Large intestine (tissue), 3 donors: ENCODE measurements at regions not wholly inside any gene's neighbourhood (a gene's known extent, or its start where the extent isn't known, plus 50 kb on each side); places are given as distances from the start of the nearest gene placed in this dataset.
"Not testable (repeated sequence)": the region's sequence is repeated elsewhere in the genome, so short reads cannot be mapped to it uniquely, and the experiment has no call there.

Experiments
- DNase-seq, 2 donors: peaks; one replicate each; pipeline versions ENCODE4 v3.0.0 to v3.0.0-alpha.2; 2013
- H3K27ac ChIP-seq: one replicate; pipeline ENCODE4 v1.5.1; 2013; ENCODE audit warnings: low read length
- H3K27me3 ChIP-seq: 2 replicates; pipeline ENCODE4 v1.6.1; 2013; ENCODE audit warnings: low read length; ENCODE audit not compliant: control insufficient read depth, insufficient read depth
- H3K36me3 ChIP-seq: 2 replicates; pipeline ENCODE4 v1.6.1; 2013; ENCODE audit warnings: low read length; ENCODE audit not compliant: control insufficient read depth, insufficient read depth
- H3K4me1 ChIP-seq: one replicate; pipeline ENCODE4 v1.6.1; 2013; ENCODE audit warnings: low read length; ENCODE audit not compliant: control insufficient read depth, insufficient read depth
- H3K4me3 ChIP-seq: one replicate; pipeline ENCODE4 v1.5.1; 2013; ENCODE audit warnings: low read length
- H3K9me3 ChIP-seq: one replicate; pipeline ENCODE4 v1.6.1; 2013; ENCODE audit warnings: mild to moderate bottlenecking, low read depth, low read length, moderate library complexity; ENCODE audit not compliant: control insufficient read depth
- WGBS: methylation state at CpG from one replicate; pipeline ENCODE4 v1.1.5; 2013; ENCODE audit warnings: low lambda C conversion rate; ENCODE audit not compliant: insufficient coverage; 5-methylcytosine and 5-hydroxymethylcytosine counted together

DNA sequence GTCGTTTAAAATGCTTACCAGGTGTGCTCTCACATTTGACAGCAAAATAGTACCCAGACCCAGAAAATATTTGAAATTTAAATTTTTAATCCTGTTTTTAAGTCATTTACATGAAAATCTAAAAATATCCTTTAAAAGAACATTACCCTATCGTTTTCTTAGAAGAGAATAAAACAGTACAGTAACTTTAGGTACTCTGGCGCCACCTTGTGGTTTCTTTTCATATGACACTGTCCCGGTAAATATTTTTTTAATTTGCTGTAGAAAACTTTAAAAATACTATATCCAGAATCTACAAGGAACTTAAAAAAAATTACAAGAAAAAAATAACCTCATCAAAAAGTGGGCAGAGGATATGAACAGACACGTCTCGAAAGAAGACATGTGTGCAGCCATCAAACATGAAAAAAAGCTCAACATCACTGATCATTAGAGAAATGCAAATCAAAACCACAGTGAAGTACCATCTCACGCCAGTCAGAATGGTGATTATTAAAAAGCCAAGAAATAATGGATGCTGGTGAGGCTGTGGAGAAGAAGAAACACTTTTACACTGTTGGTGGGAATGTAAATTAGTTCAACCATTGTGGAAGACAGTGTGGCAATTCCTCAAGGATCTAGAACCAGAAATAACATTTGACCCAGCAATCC, 129.2 kb downstream of the RGS21 start:
- H3K36me3 ChIP-seq: no peaks in the 10 kb centered on the region
- no peak overlapping the region for H3K27ac ChIP-seq
- no peaks in the 10 kb centered on the region for H3K9me3 ChIP-seq
- peak in 1 of 2 donors; percentile 35 for DNase-seq
- WGBS: 3% methylated on average over 5 of the region's 7 CpGs
- peak overlapping the region; percentile 13 for H3K4me3 ChIP-seq
- H3K27me3 ChIP-seq: no peaks in the 10 kb centered on the region
- H3K4me1 ChIP-seq: peaks cover 2% of the 10 kb centered on the region

- no peak overlapping the region for H3K4me3 ChIP-seq
- H3K27me3 ChIP-seq: no peaks in the 10 kb centered on the region
- peaks cover 5% of the 10 kb centered on the region for H3K4me1 ChIP-seq
- no peak overlapping the region for H3K27ac ChIP-seq
- no peak for DNase-seq
- H3K36me3 ChIP-seq: no peaks in the 10 kb centered on the region
- H3K9me3 ChIP-seq: no peaks in the 10 kb centered on the region
Measured at GRCh38 chr1:192448026-192448578, 127.5 kb upstream of the RGS1 start.

GRCh38 chr1:192453360-192453992, 122.1 kb upstream of the RGS1 start:
- H3K9me3 ChIP-seq: no peaks in the 10 kb centered on the region
- H3K4me3 ChIP-seq: no peak overlapping the region
- peaks cover 3% of the 10 kb centered on the region for H3K4me1 ChIP-seq
- H3K36me3 ChIP-seq: no peaks in the 10 kb centered on the region
- WGBS: 86% methylated on average over 1 of the region's 8 CpGs
- DNase-seq: no peak
- H3K27ac ChIP-seq: no peak overlapping the region
- H3K27me3 ChIP-seq: no peaks in the 10 kb centered on the region

- no peaks in the 10 kb centered on the region for H3K27me3 ChIP-seq
- H3K36me3 ChIP-seq: no peaks in the 10 kb centered on the region
- H3K27ac ChIP-seq: no peak overlapping the region
- H3K4me3 ChIP-seq: no peak overlapping the region
- H3K9me3 ChIP-seq: no peaks in the 10 kb centered on the region
- H3K4me1 ChIP-seq: no peaks in the 10 kb centered on the region
- DNase-seq: no peak
Measured at GRCh38 chr1:192459467-192459866, 116.1 kb upstream of the RGS1 start.

DNA sequence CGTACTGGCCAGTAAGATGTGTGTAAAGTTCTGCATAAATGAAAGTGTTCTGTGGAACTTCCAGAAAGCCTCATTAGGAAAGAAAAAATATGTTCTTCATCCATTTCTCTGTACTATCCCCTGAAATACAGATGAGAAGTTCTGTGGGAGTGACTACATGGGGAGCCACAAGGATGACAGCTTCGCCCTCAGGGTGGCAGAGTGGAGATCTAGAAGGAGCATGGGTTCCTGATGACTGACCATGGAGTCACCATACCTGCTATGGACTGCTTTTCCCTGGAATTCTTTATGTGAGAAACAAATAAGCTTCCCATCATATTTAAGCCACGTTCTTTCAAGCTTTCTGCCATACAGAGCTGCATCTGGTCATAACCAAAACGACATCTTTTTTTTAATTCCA, 113.9 kb upstream of the RGS1 start:
- Histone ChIP-seq H3K27ac (no peak overlapping the region), H3K36me3 (no peaks in the 10 kb centered on the region), H3K4me3 (no peak overlapping the region), H3K9me3 (no peaks in the 10 kb centered on the region), H3K27me3 (no peaks in the 10 kb centered on the region), H3K4me1 (no peaks in the 10 kb centered on the region)
- WGBS: 69% methylated on average over 2 of the region's 4 CpGs
- DNase-seq: no peak

- H3K27me3 ChIP-seq: no peaks in the 10 kb centered on the region
- no peaks in the 10 kb centered on the region for H3K4me1 ChIP-seq
- no peaks in the 10 kb centered on the region for H3K9me3 ChIP-seq
- H3K4me3 ChIP-seq: no peak overlapping the region
- 0% methylated on average over 1 of the region's 3 CpGs for WGBS
- H3K27ac ChIP-seq: no peak overlapping the region
- DNase-seq: no peak
- H3K36me3 ChIP-seq: no peaks in the 10 kb centered on the region
Measured at GRCh38 chr1:192462616-192463015, 113.0 kb upstream of the RGS1 start.

DNA sequence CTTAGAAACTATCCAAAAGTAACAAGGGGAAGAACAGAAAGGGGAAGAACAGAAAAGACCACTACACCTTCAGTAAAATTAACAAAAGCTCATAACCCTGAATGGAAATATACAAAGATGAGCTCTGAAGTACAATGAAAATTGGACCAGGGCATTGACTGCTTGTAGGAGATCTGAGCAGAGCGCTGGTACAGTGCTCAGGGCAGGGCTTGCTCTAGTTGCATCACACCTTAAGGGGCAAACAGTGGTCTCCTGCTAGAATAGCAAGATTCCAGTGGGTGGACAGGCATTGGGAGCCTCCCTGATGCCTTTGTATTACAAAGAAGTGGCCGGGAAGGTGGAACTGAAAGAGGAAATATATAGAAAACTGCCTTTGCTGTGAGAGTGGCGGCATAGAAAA, 111.9 kb upstream of the RGS1 start:
- no peak overlapping the region for H3K27ac ChIP-seq
- 100% methylated on average over 1 of the region's 3 CpGs for WGBS

GRCh38 chr1:192465221-192465620, 110.4 kb upstream of the RGS1 start:
- not testable (repeated sequence) for H3K27ac ChIP-seq, H3K36me3 ChIP-seq, H3K9me3 ChIP-seq, H3K4me3 ChIP-seq, DNase-seq, H3K4me1 ChIP-seq, H3K27me3 ChIP-seq
- WGBS: 100% methylated on average over 2 of the region's 4 CpGs

More for the DNA sequence above, 111.9 kb upstream of the RGS1 start:
- no peaks in the 10 kb centered on the region for H3K9me3 ChIP-seq
- DNase-seq: no peak
- no peak overlapping the region for H3K4me3 ChIP-seq
- no peaks in the 10 kb centered on the region for H3K27me3 ChIP-seq
- H3K36me3 ChIP-seq: no peaks in the 10 kb centered on the region
- H3K4me1 ChIP-seq: no peaks in the 10 kb centered on the region

DNA sequence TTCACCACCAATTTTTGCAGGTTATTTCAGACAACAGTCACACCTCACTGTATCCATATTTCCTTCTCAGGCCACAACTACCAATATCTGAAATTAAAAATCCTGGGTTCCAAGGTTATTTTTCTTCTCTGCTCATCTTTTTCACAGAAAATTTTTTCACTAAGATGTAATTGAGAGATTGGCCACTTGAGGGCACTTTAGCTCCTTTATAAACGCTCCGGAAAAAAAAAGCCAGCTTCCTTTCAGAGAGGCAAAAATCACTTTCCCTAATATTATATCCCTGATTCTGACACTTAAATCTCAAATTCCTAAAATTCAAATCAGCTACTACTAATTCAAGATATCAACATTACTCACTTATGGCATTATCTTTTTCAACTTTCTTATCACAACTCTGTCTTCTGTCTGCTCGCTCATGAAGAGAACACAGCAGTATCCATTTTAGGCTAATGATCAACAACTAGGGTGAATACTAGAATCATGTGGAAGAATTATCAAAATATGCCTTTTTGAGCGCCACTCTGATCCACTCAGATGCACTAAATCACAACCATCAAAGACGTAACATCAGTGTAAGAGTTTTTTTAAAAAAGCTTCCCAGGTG, 101.4 kb upstream of the RGS1 start:
- Histone ChIP-seq H3K9me3 (no peaks in the 10 kb centered on the region), H3K4me1 (no peaks in the 10 kb centered on the region), H3K4me3 (no peak overlapping the region), H3K36me3 (no peaks in the 10 kb centered on the region), H3K27ac (no peak overlapping the region), H3K27me3 (no peaks in the 10 kb centered on the region)
- DNase-seq: peak in 1 of 2 donors; percentile 16
- WGBS: 0% methylated on average over 2 of the region's 5 CpGs

DNA sequence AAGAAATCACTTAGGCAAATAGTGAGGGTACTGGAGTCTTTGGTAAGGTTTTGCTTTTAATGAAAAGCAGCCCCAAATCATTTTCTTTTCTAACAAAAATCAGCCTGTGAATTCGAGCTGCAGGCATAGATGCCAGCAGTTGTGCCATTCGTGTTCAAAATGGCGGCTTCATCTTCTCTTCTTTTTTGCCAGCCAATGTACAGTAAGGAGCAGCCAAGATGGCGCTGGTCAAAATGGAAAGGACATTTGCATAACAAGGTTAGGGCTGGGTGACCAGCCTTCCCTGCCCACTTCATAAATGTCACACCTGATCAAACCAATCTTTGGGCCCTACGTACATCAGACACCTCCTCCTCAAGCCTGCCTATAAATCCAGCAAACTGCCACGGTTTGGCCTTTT, 100.2 kb upstream of the RGS1 start:
- no peak for DNase-seq

More for the DNA sequence above, 100.2 kb upstream of the RGS1 start:
- no peaks in the 10 kb centered on the region for H3K36me3 ChIP-seq
- H3K9me3 ChIP-seq: no peaks in the 10 kb centered on the region
- H3K4me3 ChIP-seq: no peak overlapping the region
- H3K27me3 ChIP-seq: no peaks in the 10 kb centered on the region
- H3K27ac ChIP-seq: no peak overlapping the region
- H3K4me1 ChIP-seq: no peaks in the 10 kb centered on the region
- WGBS: 96% methylated on average over 4 of the region's 6 CpGs
